NCI-H2107 treated with DMSO at 0.1 percent for 48 hours (cell line): ENCODE measurements at regions not wholly inside any gene's neighbourhood (a gene's known extent, or its start where the extent isn't known, plus 50 kb on each side); places are given as distances from the start of the nearest gene placed in this dataset.

Source experiments
- DNase-seq: peaks from one replicate; lab custom pipeline; 2025; ENCODE audit not compliant: unreplicated experiment; lab: John Stamatoyannopoulos, UW

DNA sequence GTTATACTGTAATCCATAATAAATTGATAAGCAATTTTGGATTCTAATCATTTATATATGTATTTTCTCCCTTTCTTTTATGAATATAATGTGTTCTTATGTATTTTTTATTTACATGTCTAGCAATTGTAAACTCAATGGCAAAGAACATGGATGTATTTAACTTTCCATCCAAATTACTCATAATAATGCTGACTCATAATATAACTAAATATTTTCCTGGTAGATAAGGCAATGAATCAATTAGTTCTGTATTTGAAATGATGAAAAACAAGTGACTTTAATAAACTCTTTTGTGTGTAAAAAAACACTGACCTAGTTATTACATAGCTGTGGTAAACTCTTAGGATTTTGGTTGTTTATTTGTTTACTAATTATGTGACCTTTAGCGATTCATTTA, 211.2 kb downstream of the DTHD1 start:
- no peak for DNase-seq

DNA sequence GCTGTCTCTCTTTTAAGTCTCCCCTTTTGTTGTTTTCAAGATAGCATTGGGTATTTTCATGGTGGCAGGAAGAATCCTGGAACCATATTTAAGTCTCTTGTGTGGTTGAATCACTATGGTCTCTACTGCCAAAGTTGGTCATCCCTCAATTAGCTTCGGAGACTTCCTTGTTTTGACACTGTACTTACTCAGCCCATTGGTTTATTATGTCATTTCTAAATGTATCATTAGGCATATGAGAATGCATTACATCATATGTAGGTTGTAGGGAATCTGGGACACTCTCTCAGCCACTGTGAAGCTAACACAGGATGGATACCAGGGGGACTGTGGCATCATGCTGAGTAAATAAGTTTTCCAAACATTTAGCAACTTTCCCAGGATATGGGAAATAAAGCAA, 211.8 kb downstream of the DTHD1 start:
- DNase-seq, result no peak

DNA sequence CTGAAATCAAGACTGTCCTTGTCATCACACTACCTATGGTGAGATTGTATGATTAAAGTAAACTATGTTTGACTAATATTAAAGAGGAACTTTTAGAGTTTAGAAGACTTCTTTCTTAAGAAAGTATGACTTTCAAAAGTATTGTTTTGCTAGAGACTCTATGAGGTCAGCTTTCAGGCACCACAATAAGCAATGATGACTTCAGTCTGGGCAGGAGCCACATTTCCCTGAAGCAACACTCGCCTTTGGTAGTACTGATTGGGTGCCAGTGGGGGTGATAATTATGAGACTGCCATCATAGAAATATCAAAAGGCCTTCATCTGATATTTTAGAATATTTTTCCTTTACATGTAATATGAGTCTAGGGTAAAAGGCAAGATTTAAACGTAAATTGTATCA, 212.6 kb downstream of the DTHD1 start:
- DNase-seq, result no peak

DNA sequence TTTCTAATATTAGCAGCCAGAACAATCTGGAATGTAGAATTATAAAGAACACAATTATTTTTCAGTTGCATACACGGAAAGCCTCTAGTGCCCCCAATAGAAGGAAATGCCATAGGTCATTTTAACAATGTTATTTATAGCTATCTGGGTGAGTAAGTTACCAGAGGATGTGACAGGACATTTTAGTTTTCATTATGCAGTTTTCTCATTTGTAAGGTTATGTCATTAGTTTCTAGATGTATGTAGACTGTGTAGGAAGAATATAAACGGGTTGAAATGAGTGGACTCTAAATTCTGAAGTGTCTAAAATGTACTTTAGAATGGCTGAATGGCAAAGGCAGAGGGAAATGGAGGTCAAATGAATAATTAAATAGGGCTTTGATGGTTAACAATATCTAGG, 213.3 kb downstream of the DTHD1 start:
- DNase-seq, result no peak

DNA sequence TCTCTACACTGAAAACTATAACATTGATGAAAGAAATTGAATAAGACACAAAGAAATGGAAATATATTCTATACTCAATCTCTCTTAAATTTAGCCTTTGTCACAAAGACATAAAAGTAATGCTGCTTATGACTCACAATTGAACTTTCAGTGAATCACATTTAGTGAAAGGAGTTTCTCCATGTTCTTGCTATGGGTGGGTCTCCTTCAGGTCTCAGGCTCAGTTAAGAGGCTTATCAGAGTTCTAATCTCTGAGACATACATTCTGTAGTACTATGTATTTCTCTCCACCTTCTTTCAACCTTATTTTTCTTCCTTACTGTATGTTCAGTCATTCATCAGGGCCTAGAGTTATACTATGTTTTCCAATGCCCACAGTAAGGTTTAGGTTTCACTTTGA, 220.9 kb downstream of the DTHD1 start:
- DNase-seq, result no peak

DNA sequence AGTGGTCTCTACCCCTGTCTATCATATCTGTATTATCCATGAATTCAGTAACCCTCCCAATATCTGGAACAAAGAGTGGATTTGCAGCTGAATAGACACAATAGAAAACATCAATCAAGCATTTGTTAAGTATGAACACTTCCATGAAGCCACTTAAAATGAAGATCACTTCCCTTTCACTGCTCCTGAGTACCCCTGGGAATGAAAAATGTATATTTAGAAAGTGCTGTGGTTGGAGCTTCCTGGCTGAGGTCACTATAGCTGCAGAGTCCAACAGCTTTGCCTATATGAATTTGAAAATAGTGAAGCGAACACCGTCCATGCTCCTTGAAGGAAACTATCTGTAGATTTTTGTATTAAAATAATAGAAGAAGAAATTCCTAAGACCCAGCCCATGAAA, 227.0 kb downstream of the DTHD1 start:
- no peak for DNase-seq

DNA sequence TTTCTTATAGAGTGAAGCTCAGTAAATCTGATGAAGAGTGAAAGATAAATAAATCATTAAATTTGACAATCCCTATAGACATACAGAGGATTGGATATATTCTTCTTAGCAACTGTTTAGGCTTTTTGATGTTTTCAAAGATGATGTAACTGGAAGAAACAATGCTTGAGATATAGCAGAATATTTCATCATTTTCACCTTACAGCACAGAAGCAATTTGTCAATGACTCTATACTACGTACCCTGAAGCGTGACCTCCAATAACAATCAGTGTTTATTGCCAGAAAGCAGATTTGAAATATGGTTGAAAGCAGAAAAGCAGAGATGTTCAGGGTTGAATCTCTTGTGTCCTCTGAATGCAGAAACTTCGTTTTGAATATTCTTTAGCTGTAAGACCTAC, 228.4 kb downstream of the DTHD1 start:
- no peak for DNase-seq

DNA sequence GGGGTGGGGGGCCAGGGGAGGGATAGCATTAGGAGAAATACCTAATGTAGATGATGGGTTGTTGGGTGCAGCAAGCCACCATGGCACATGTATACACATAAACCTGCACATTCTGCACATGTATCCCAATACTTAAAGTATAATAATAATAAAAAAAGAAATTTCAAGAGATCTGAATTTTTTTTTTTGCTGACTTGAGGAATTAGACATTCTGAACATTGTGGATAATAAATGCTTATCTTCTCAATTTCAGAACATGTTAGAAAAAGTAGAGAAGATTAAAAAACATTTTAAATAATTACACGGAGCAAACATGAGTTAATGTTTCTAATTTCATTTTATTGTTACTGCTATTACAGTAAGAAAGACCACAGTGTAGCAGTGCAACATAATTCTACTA, 230.4 kb downstream of the DTHD1 start:
- no peak for DNase-seq

DNA sequence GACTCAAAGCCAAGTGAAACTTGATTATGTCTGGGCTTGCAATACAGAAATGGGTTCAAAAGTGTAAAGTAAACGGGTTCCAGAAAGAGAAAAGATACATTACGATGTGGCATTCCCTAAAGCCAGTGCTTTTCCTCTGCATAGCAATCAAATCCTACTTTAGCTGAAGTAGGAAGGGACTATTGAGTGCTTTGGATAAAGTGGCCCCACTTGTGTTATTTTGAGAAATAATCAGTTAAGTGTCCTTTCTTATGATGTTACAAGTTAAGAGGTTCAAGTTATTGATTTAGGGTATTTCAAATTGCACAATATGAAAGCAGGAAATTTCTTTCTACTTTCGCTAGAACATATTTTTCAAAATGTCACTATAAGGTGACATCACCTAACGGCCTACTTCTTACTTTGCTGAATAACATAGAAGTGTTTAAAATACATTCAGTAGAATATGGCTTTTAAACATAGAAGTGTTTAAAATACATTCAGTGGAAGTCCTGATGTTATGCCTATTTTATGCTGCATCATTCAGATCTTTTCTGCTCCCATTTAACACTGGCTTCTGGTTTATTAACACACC, 235.2 kb downstream of the DTHD1 start:
- no peak for DNase-seq

DNA sequence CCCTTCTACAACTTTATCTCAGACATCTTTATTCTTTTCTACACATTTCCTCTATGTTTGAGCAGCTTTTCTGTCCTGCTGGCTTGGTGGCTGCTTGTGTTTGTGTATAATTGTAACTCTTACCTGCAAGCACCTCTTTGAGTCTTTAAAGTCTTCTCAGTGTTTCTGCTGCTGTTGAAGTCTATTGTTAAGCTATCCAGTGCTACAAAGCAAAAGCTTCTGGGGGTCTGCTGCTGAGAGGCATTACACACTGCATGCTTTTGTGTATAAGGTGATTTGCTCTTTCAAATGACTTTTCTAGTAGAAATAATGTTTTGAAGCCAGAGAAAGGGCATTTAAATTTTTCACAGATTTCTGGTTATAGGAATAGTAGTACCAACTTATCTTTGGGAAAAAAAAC, 241.8 kb downstream of the DTHD1 start:
- no peak for DNase-seq

DNA sequence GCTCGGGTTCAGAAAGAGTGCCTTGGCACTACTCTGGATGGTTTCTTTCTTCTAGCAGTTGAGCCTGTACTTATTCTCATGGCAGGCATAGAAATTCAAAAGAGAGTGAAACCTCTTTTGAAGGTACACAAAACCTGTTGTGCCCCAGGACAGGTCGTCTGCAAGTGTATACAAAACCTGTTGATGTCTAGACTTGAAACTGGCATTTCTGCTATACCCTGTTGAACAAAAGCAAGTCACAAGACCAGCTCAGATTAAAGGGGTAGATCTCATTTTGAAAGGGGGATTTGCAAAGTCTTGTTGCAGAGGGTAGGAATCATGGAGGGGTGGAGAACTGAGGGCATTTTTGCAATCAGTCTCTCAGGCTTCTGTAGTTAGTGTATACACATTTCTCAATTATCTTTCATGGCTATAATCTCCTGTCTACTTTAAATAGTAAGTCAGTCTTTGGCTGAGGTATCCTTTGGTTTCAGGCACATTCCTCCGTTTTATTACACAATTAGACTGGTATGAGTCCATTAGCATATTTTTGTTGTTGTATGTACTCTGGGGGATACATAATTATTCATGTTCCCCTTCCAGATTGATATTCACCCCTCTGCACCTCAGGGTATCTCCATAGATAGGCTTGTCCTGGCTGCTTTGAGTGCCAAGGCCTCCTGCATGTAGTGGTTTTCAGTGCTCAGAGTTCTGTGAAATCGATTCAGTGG, 251.4 kb downstream of the DTHD1 start:
- DNase-seq, result no peak

DNA sequence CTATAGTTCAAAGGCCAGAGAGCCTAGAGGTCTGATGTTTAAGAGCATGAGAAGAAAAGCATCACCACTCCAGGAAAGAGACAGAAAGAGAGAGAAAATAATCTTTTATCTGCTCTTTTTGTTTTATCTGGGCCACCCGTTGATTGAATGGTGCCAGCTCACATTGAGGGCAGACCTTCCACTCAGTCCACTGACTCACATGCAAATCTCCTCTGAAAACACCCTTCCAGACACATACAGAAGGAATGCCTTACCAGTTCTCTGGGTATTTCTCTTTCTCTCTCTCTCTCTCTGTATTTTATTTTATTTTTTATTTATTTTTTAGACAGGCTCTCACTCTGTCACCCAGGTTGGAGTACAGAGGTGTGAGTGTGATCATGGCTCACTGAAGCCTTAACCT, 252.5 kb downstream of the DTHD1 start:
- DNase-seq, result no peak

DNA sequence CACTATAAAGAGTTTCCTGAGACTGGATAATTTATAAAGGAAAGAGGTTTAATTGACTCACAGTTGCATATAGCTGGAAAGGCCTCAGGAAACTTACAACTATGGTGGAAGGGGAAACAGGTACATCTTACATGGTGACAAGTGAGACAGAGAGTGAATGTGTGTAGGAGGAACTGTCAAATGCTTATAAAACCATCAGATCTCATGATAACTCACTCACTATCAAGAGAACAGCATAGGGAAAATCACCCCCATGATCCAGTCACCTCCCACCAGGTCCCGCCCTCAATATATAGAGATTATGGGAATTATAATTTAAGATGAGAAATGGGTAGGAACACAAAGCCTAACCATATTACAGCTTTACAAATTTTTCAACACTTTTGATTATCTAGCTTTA, 266.0 kb downstream of the DTHD1 start:
- DNase-seq, result no peak

DNA sequence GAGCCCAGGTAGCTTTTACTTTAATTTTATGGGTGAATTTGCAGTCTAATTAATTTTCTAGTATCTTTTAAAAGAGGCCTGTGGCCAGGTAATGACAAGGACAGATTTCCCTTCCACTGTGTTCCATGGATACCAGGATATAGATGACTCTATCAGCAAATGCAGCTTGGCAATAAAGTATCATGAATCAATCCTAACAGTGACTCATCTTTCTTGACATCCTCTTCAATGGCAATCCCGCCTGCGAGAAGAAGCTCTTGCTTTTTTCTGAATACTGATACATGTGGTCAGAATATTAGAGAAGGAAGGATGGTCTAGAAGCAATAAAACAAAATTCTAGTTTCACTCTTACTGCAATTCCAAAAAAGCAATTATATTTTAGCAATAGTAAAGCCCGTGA, 267.8 kb downstream of the DTHD1 start:
- DNase-seq, result no peak

DNA sequence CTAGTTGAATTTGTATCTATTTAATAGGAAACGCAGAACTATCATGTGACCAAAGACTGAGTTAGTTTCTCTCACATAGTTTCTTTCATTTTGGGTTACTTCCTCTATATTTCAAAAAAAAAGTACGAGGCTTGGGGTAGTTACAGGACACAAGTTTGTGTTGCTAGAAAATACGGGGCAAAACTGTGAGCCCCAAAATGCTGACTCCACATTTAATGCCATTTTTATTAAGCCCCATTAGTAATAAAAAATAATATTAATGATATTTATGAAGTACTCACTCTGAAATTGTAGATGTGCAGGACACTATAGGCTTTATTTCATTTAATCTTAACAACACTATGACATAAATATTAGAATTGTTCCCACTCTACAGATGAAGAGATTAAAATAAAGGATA, 268.6 kb downstream of the DTHD1 start:
- DNase-seq, result no peak

DNA sequence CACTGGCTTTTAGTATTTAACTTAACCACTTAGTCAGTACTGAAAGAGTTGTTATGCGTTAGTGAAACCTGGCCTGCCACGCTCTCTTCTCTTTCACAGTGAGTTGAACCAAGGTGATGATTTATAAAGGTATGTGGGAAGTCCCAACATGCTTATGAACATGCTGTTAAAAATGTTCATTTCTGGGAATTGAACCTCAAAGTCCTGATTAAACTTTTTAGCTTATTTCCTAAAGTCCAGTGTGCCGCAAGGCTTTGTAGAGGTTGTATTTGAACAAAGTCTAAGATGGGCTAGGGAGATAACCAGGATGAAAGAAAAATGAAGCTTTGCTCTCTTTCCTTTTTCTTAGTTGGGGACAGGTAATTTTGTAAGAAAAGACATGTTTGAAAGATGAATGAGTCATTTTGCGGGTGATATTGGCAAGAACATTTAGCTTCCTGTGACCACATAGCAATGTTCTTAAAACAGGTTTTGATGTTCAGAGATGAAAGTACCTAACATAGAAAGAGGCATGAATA, 270.3 kb downstream of the DTHD1 start:
- no peak for DNase-seq

DNA sequence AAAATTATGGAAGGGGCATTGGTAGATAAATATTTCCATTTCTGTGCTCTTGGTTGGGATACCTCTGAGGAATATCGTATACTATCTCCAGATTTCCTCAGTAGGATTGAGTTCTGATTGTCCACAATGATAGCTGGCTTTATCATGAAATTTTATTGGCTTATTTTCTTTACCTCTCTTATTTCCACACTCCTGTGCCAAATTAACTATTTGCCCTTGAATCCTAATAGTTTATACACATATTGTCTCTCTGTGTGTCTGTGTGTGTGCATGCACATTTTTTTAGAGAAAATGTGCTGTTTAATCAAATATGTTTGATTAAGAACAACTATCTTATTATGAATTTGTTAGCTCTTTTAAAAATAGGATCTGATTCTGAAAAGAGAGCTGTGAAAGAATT, 271.6 kb downstream of the DTHD1 start:
- DNase-seq, result no peak

DNA sequence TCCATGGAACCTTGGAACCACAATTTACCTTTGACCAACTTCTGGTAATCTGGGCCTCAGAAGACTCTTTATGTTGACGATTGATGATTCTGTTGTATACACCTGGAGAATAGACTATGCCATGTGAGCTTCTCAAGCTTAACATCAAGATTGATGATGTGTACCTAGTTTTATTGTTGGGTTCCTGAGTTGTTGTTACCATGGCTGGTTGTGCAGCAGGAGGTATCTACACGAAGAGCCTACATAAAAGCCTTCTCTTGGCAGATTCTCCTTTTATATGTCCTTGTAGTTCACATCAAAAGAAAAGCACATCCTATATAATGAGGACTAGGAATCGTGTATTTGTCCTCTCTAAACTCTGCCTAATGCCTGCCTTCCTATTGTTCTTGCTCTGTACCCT, 272.0 kb downstream of the DTHD1 start:
- DNase-seq, result no peak

DNA sequence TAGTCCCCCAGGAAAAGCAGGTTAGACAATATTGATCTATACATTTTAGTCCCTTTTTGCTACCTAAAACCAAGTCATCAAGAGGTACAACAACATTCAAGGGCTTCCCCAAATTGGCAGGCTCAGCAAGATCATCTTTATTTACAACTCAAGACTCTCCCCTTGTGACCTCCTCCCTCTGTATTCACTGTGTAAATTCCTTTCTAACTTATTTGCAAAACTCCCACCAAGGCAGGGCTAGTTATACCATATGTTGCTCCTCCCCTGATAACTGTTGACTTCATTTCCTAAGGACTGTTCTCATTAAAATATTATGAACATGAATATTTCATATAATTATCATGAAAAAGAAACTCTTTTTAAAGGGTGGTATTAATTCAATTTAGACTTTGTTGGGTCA, 275.6 kb downstream of the DTHD1 start:
- DNase-seq, result no peak

DNA sequence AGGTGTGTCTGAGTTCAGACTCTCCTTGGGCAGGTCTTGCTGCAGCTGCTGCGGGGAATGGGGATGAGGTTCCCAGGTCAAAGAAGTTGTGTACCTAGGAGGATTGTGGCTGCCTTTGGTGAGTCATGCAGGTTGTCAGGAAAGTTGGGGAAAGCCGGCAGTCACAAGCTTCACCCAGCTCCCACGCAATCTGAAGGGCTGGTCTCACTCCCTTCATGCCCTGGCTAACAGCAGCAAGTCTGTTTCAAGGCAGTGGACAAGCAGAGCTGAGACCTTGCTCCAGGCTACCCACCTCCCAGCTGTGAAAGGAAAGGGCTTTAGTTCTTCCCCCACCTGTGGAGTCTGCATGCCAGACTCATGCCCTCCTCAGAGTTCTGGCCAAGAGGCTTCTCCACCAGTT, 287.2 kb downstream of the DTHD1 start:
- no peak for DNase-seq

DNA sequence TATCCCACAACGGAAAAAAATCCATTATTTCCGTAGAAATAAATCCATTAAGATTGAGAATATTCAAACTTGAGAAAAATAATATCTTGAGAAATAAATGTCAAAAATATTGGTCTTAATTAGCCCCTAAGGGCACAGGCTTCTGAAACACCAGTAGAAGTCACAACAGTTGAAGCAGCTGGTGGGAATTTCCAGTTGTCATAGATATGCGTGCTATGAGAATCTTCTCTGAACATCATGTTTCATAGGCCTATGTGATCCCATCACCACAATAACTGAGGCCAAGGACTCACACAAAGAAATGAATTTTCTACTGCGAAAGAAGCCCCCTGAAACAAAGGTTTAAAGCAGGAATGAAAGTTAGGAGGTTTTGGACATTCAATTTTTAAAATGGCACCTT, 292.0 kb downstream of the DTHD1 start:
- DNase-seq, result no peak

DNA sequence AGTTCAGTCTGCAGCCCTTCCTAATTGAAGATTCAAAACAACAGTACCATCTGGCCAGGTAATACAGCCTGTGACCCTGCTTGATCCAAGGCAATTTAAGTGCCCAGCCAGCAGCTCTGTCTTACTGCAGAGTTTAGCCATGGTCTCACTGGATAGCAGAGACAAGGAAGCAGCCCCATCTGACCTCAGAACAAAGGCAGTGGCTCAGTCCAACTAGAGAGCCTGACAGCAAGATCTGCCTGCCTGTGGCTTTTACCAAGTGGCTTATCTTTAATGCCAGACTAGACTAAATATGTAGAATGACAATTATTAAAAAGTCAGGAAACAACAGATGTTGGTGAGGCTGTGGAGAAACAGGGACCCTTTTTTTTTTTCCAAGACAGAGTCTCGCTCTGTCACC, 293.4 kb downstream of the DTHD1 start:
- no peak for DNase-seq

DNA sequence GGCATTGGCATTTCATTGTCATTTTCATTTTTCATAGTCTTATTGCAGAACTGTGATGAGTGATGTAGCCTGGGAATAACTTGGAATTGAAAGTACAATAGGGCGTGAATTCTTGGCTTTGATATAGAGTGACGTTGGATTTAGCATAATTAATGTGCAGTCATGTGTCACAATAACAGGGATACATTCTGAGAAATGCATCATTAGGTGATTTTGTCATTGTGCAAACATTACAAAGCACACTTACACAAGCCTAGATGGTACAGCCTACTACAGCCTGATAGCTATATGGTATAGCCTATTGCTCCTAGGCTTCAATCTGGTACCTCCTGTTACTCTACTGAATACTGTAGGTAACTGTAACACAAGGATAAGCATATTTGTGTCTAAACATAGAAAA, 300.8 kb downstream of the DTHD1 start:
- no peak for DNase-seq
